Endothelial cell of umbilical vein (primary cell): ENCODE measurements at regions not wholly inside any gene's neighbourhood (a gene's known extent, or its start where the extent isn't known, plus 50 kb on each side); places are given as distances from the start of the nearest gene placed in this dataset.

ENCODE experiments used
- BruUV-seq: library from RNA; stranded (reverse); fragments of 400-500 nt; replicated peaks from 2 replicates; lab custom pipeline; 2021; lab: Mats Ljungman, UMichigan
- CTCF ChIA-PET: fragments of 300-600, 350-600 bp; sonication (Branson Sonifier 250); formaldehyde crosslinking; loops from one replicate; lab custom pipeline; 2021; ENCODE audit warnings: antibody characterized with exemption, inconsistent platforms; lab: Charles Lee
- POLR2A ChIA-PET: fragments of 300-600, 350-600 bp; sonication (Branson Sonifier 250); formaldehyde crosslinking; loops from one replicate; lab custom pipeline; 2021; ENCODE audit warnings: antibody characterized with exemption, inconsistent platforms; lab: Charles Lee
- DNase-seq: peaks from one replicate; pipeline ENCODE4 v3.0.0-alpha.2; 2011; ENCODE audit warnings: low read depth, low spot score
- FAIRE-seq: peaks from 2 replicates; lab custom pipeline; 2011; peaks lifted over from hg19 to GRCh38; lab: Jason Lieb, UNC
- H2AFZ ChIP-seq: 2 replicates; pipeline ENCODE4 v1.6.0; 2012; ENCODE audit warnings: low read depth, low read length, control low read depth, inconsistent platforms
- H3K27ac ChIP-seq: 2 replicates; pipeline ENCODE4 v1.5.1; 2011; ENCODE audit warnings: low read depth, mild to moderate bottlenecking, control low read depth, low read length, moderate library complexity; ENCODE audit not compliant: insufficient read depth
- H3K27me3 ChIP-seq, 2 experiments: 2 replicates each; pipeline versions ENCODE4 v1.6.0 to v1.6.1; 2011; ENCODE audit warnings: low read length in 2 of 2, mixed read lengths in 1 of 2; ENCODE audit not compliant: control insufficient read depth in 2 of 2, insufficient read depth in 2 of 2
- H3K36me3 ChIP-seq, 2 experiments: 2 replicates in 1 of 2; 3 replicates in 1 of 2; pipeline ENCODE4 v1.5.1; 2011; ENCODE audit warnings: low read length in 2 of 2, mild to moderate bottlenecking in 1 of 2, moderate library complexity in 1 of 2; ENCODE audit not compliant: control insufficient read depth in 2 of 2, insufficient read depth in 2 of 2; ENCODE audit errors: extremely low read depth in 1 of 2
- H3K4me1 ChIP-seq: 3 replicates; pipeline ENCODE4 v1.5.1; 2011; ENCODE audit warnings: mild to moderate bottlenecking, low read length; ENCODE audit not compliant: control insufficient read depth, insufficient read depth; ENCODE audit errors: extremely low read depth
- H3K4me2 ChIP-seq: 2 replicates; pipeline ENCODE4 v1.6.1; 2011; ENCODE audit warnings: low read length, control low read depth, mixed read lengths; ENCODE audit not compliant: insufficient read depth
- H3K4me3 ChIP-seq, 3 experiments: fragments of 200-600 bp in 1 of 3; sonication (generic), shearing (Covaris generic) in 1 of 3; replicated peaks in 1 of 3; 2 replicates each; pipeline ENCODE4 v1.5.1; 2011 to 2016; ENCODE audit warnings: control low read depth in 3 of 3, low read length in 3 of 3, mild to moderate bottlenecking in 2 of 3, inconsistent platforms in 1 of 3, low read depth in 1 of 3, moderate library complexity in 1 of 3; ENCODE audit not compliant: insufficient read depth in 1 of 3
- H3K79me2 ChIP-seq: 2 replicates; pipeline ENCODE4 v1.6.0; 2012; ENCODE audit warnings: low read length, inconsistent platforms; ENCODE audit not compliant: control insufficient read depth, insufficient read depth
- H3K9ac ChIP-seq: replicated peaks from 2 replicates; pipeline ENCODE3; 2011; ENCODE audit warnings: low read length, control low read depth; ENCODE audit not compliant: insufficient read depth; ENCODE audit errors: extremely low read depth
- H3K9me1 ChIP-seq: replicated peaks from 3 replicates; pipeline ENCODE4 v1.6.0; 2011; ENCODE audit warnings: mild to moderate bottlenecking, low read length; ENCODE audit not compliant: control insufficient read depth, insufficient read depth; ENCODE audit errors: extremely low read depth
- H3K9me3 ChIP-seq: replicated peaks from 2 replicates; pipeline ENCODE4 v1.5.1; 2012; ENCODE audit warnings: low read length, inconsistent platforms; ENCODE audit not compliant: control insufficient read depth, insufficient read depth
- H4K20me1 ChIP-seq: replicated peaks from 2 replicates; pipeline ENCODE3; 2011; ENCODE audit warnings: mild to moderate bottlenecking, low read length; ENCODE audit not compliant: control insufficient read depth, insufficient read depth; ENCODE audit errors: extremely low read depth
- EZH2 ChIP-seq: IDR thresholded peaks from 2 replicates; pipeline ENCODE4 v1.6.1; 2012; ENCODE audit warnings: borderline replicate concordance, low read depth, mild to moderate bottlenecking, moderate library complexity, low read length, inconsistent platforms; ENCODE audit not compliant: severe bottlenecking
- FOS ChIP-seq: IDR thresholded peaks from 2 replicates; pipeline ENCODE4 v1.6.1; 2011; ENCODE audit warnings: mild to moderate bottlenecking, low read length, moderate library complexity, borderline replicate concordance; ENCODE audit not compliant: insufficient read depth
- GATA2 ChIP-seq: IDR thresholded peaks from 2 replicates; pipeline ENCODE4 v1.7.0; 2011; ENCODE audit warnings: low read depth, mild to moderate bottlenecking, moderate library complexity, mixed read lengths, low read length; ENCODE audit not compliant: insufficient read length, insufficient read depth
- JUN ChIP-seq: IDR thresholded peaks from 2 replicates; pipeline ENCODE4 v1.6.1; 2011; ENCODE audit warnings: borderline replicate concordance, low read depth; ENCODE audit not compliant: insufficient read length, insufficient read depth
- MYC ChIP-seq: IDR thresholded peaks from one replicate; pipeline ENCODE4 v1.6.1; 2011; ENCODE audit warnings: mild to moderate bottlenecking, low read depth, low read length
- POLR2A ChIP-seq: IDR thresholded peaks from 2 replicates; pipeline ENCODE4 v1.6.1; 2012; ENCODE audit warnings: low read depth, mild to moderate bottlenecking, control low read depth, low read length
- POLR2AphosphoS5 ChIP-seq: IDR thresholded peaks from 2 replicates; pipeline ENCODE4 v1.6.1; 2012; ENCODE audit warnings: low read depth, mild to moderate bottlenecking, control low read depth, low read length, moderate library complexity; ENCODE audit not compliant: insufficient read depth
- dilution Hi-C: fragments of 300-500 bp; cut with MboI; formaldehyde crosslinking; loops from one replicate; pipeline ENCODE4 v1.15.0; 2019; ENCODE audit warnings: low sequenced_read_pairs; ENCODE audit not compliant: extremely low pct_ligation_motif_present
- intact Hi-C: fragments of 100-400 bp; cut with micrococcal nuclease; formaldehyde crosslinking; loops from one replicate; pipeline ENCODE4 v1.10.0; 2022
- TF ChIP-seq, protein P1 (sequence below): IDR thresholded peaks from 2 replicates; pipeline ENCODE4 v1.6.1; 2011; ENCODE audit not compliant: insufficient read depth, insufficient read length
- TF ChIP-seq, protein P2 (sequence below), 2 donors: IDR thresholded peaks; 1 replicate in 1 of 2; 2 replicates in 1 of 2; pipeline ENCODE4 v1.5.1; 2011; ENCODE audit warnings: low read length in 2 of 2, mild to moderate bottlenecking in 2 of 2, moderate library complexity in 2 of 2, control low read depth in 1 of 2, inconsistent platforms in 1 of 2, low read depth in 1 of 2; ENCODE audit not compliant: insufficient read depth in 1 of 2; ENCODE audit errors: extremely low read depth in 1 of 2

DNA sequence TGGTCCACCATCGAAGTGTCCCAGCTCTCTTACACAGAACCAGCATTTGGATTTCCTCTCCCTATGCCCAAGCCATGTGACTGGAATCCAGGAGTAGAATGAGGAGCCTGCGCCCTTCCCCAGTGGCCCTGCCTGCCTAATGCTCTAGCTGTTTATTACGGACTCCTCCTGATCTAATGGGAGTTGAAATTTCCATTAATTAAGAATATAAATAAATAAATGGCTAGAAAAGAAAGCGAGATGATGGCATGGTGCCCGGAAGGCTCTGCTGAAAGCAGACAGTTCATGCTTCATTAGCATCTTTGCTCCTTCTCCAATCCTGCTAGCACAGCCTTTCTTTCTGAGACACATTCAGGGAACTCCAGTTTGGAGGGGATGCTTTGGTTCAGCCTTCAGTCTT, 216.2 kb downstream of the SEC16B start:
- no peak overlapping the region for H3K27ac ChIP-seq
- H3K4me3 ChIP-seq: no peak overlapping the region
- H3K27me3 ChIP-seq: no peaks in the 10 kb centered on the region
- no peaks in the 10 kb centered on the region for H3K4me1 ChIP-seq
- H3K9me1 ChIP-seq: no peaks in the 10 kb centered on the region
- no peak overlapping the region for H2AFZ ChIP-seq
- DNase-seq: no peak
- no peaks in the 10 kb centered on the region for H3K36me3 ChIP-seq
- dilution Hi-C loops (no loop called here), intact Hi-C loops (no loop called here)
- no peak overlapping the region for H3K4me2 ChIP-seq
- BruUV-seq: no TSS peak
- H3K9me3 ChIP-seq: no peaks in the 10 kb centered on the region
- H4K20me1 ChIP-seq: no peaks in the 10 kb centered on the region
- FAIRE-seq: no peak
- ChIA-PET POLR2A (no interaction called here), CTCF (no interaction called here)
- H3K79me2 ChIP-seq: no peaks in the 10 kb centered on the region
- TF ChIP-seq POLR2AphosphoS5 (no peak), POLR2A (no peak), FOS (no peak), JUN (no peak), EZH2 (no peak), GATA2 (no peak), MYC (no peak)
- TF ChIP-seq, protein P1, sequence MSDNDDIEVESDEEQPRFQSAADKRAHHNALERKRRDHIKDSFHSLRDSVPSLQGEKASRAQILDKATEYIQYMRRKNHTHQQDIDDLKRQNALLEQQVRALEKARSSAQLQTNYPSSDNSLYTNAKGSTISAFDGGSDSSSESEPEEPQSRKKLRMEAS: no peak
- TF ChIP-seq, protein P2, sequence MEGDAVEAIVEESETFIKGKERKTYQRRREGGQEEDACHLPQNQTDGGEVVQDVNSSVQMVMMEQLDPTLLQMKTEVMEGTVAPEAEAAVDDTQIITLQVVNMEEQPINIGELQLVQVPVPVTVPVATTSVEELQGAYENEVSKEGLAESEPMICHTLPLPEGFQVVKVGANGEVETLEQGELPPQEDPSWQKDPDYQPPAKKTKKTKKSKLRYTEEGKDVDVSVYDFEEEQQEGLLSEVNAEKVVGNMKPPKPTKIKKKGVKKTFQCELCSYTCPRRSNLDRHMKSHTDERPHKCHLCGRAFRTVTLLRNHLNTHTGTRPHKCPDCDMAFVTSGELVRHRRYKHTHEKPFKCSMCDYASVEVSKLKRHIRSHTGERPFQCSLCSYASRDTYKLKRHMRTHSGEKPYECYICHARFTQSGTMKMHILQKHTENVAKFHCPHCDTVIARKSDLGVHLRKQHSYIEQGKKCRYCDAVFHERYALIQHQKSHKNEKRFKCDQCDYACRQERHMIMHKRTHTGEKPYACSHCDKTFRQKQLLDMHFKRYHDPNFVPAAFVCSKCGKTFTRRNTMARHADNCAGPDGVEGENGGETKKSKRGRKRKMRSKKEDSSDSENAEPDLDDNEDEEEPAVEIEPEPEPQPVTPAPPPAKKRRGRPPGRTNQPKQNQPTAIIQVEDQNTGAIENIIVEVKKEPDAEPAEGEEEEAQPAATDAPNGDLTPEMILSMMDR (IDR thresholded peaks at IDR 0.05; ENCODE audit: extremely low read depth in 1 of 2, insufficient read depth in 1 of 2, low read depth in 1 of 2, low read length in 2 of 2): no peak
- H3K9ac ChIP-seq: no peak overlapping the region
